G401 (cell line): ENCODE measurements at regions not wholly inside any gene's neighbourhood (a gene's known extent, or its start where the extent isn't known, plus 50 kb on each side); places are given as distances from the start of the nearest gene placed in this dataset.

ENCODE experiments used
- DNase-seq: peaks from one replicate; pipeline ENCODE4 v3.0.0-alpha.2; 2015; ENCODE audit warnings: low spot score
- in situ Hi-C: cut with HindIII; loops from 2 replicates; pipeline ENCODE4 v1.10.0; 2016; ENCODE audit warnings: low sequenced_read_pairs, mixed read lengths

DNA sequence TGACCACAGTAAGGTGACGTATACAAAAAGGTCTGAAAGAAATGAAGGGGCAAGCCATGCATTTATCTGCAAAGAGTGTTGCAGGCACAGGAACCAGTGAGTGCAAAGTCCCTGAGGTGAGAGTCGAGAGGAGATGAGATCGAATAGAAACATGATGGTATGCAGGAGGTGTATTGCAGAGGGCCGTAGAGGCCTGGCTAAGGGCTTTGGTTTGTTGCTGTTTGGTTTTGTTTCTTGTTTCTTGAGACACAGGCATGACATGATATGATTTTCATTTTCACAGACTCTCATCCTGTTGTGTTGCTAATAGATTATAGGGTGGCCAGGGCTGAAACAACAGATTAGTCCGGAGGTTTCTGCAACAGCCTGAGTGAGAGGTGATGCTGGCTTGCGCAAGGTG lies 80.4 kb downstream of the HSPH1 start:
- DNase-seq, result no peak
- in situ Hi-C loops, result no loop called here

DNA sequence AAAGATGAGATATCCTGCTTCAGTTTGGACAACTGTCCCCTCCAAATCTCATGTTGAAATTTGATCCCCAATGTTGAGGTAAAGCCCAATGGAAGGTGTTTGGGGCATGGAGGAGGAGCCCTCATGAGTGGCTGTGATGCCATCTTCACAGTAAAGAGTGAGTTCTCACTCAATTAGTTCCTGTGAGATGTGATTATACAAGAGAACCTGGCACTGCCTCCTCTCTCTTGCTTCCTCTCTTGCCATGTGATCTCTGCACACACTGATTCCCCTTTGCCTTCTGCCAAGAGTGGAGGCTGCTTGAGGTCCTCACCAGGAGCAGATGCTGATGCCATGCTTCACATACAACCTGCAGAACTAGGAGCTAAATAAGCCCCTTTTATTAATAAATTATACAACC lies 86.9 kb downstream of the HSPH1 start:
- no peak for DNase-seq
- in situ Hi-C loops, result no loop called here

DNA sequence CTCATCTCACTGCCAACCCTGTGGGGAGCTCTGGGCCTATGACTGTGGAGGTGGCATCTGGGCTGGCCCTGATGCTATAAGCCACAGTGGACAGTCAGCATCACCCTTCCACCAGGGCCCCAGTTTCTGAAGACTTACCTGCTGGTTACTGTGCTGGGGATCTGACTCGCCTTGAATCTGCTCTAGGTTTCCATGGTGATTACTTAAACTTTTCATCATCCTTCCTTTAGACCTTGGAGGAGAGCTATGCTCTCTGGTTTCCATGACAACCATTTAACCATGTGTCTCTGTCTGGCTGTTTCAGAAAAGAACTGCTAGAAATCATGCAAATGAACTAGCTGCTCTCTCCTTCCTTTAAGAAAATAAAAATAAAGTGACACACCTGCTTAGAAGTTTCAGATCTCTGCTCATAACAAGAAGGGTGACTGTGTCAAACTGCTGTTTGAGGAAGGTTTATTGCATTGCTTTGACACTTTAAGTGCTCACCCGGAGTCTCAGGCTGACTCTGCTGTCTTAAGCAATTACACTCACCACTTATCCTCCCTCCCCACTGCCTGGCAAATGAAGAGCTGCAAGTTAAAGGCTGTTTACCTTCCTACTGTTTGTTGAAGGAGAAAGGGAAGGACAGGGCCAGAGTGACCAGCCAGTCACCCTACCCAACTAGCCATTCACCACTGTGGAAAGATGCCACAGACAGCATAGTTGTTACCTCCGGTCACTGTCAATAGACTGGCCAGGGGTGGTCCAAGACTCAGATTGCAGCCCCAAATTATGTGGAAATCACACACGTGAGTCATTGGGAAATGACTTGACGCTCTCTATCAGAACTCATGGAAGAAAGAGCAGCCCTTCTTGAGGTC lies 87.6 kb downstream of the HSPH1 start:
- in situ Hi-C loops, result no loop called here
- no peak for DNase-seq

DNA sequence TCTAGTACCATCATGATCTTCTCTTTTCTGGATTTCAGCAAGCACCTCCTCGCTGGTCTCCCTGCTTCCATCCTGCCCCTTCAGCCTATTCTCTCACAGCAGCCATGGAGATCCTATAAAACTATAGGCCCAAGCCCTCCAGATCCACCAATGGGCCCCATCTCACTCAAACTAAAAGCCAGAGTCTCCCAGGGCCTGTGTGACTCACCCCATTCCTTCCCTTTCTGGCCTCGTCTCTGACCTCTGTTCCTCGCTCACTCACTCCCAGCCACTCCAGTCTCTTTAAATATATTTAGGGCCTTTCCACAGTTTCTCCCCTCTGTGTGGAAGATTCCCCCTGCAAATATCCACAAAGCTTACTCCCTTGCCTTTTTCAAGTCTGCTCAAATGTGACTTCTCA lies 89.7 kb downstream of the HSPH1 start:
- DNase-seq, result no peak
- in situ Hi-C loops, result no loop called here

GRCh38 chr13:31069808-31070534 lies 91.7 kb downstream of the HSPH1 start:
- in situ Hi-C loops, result no loop called here
- DNase-seq, result no peak

DNA sequence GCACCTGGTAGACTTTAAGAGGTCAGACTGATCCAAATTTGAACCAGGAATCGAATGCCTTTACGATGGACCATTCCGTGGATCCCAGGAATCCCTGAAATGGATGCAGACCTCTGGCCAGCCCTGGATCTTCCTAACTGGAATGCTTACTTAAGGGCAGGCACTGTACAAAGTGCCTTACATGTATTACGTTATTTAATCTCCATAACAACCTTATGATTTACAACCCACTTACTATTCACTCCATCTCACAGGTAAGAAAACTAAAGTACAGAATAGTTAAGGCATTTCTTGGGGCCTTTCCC lies 93.6 kb downstream of the HSPH1 start:
- in situ Hi-C loops, result no loop called here
- DNase-seq, result no peak

GRCh38 chr13:31067416-31068118 lies 94.1 kb downstream of the HSPH1 start:
- in situ Hi-C loops, result no loop called here
- DNase-seq, result no peak

- no peak for DNase-seq
- in situ Hi-C loops, result no loop called here
Measured at GRCh38 chr13:31064636-31065035, 97.1 kb downstream of the HSPH1 start.

DNA sequence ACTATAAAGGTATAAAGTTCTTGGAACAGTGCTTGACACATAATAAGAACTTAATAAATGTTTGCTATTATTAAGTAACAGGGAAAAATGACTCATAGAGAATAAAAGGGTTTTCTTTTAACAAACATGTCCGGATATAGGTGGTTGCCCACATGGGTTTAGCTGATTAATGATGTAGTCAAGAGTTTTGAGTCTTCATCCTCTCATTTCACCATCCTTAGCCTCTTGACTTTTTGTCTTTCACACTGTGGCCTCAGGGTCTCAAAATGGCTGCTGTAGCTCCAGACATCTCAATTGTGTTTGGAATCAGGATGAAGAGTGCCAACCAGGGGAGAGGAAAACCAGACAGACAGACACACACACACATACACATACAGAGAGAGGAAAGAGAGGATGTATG lies 97.9 kb downstream of the HSPH1 start:
- no peak for DNase-seq
- in situ Hi-C loops, result no loop called here

DNA sequence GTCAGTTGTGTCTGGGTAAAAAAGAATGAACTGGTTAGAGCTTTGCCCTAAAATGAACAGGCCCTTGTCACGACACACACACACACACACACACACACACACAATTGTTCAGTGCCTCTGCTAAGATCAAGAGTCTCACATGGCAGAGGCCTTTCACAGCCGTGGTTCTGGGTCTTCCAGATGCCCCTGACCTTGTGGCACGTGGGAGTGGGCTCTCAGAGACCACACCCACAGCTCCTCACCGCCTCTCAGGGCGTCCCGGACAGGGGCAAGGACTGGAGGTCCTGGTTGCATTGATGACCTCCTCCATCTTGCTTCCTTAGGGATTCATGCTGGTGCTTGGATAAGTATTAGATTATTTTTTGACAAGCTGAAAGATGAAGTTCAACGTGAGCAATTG lies 101.0 kb downstream of the HSPH1 start:
- in situ Hi-C loops, result no loop called here
- no peak for DNase-seq

DNA sequence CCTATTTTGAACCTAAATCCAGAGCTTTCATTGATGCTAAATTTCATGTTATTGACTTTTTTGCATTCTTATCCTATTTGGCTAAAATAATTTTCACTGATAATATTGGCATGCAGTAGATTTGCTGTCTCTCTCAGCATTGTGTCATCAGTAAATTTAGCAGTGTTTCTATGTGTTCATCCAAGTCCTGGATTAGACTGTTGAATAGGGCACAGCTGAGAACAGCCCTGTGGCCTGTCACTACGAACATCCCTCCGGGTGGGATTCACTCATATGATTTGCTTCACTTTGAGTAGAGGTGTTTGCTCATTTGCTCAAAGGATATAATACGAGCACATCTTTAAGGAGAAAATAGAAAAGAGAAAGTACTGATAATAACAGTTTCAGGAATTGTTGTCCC lies 101.5 kb downstream of the HSPH1 start:
- in situ Hi-C loops, result no loop called here
- DNase-seq, result no peak

- DNase-seq, result no peak
- in situ Hi-C loops, result no loop called here
Measured at GRCh38 chr13:31057403-31058033, 104.2 kb downstream of the HSPH1 start.

DNA sequence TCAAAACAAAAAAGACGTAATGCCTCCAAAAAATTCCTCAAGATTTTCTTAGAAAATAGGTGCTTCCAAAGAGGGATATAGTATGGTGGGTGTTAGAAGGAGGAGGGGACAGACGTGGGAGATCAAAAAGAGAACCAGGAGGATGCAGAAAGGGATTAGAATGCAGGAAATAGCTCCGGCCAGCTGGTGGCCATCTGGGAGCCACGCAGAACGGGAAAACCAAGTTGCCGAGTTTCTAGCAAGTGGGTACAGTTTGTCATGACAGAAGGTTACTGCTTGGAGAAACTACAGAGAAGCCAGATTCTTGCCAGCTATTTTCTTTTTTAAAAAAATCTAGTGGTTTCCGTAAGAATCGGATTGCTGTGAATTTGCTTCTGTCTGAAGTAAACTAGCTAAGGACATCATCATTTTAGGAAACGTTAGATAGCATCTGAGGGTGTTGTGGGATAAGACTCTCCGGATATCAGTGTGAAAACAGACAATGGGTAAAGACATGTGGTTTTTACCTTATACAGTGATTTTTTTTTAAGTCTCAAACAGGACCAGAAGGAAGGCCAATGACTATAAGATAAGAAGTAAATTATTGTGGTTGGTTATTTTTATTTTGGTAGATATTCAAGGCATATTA lies 104.9 kb downstream of the HSPH1 start:
- in situ Hi-C loops, result no loop called here
- DNase-seq, result no peak

DNA sequence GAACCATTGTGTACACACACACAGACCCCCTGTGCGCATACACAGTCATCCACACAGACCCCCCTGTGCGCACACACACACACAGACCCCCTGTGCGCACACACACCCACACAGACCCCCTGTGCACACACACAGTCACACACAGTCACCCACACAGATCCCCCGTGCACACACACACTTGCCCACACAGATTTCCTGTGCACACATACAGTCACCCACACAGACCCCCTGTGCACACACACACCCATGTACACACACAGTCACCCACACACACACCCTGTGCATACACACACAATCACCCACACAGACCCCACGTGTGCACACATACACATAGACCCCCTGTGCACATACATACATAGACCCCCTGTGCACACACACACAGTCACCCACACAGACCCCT lies 106.1 kb downstream of the HSPH1 start:
- in situ Hi-C loops, result no loop called here

DNA sequence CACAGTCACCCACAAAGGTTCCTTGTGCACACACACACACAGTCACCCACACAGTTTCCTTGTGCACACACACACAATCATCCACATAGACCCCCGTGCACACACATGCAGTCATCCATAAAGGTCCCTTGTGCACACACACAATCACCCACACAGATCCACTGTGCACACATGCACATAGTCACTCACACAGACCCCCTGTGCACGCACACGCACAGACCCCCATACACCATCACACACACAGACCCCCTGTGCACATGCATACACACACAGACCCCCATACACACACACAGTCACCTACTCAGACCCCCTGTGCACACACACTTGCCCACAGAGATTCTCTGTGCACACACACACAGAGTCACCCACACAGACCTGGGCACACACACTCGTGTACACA lies 107.1 kb downstream of the HSPH1 start:
- in situ Hi-C loops, result no loop called here
- DNase-seq, result no peak

More for the DNA sequence above, 106.1 kb downstream of the HSPH1 start:
- no peak for DNase-seq

- no peak for DNase-seq
- in situ Hi-C loops, result no loop called here
Measured at GRCh38 chr13:31053896-31054295, 107.8 kb downstream of the HSPH1 start.

DNA sequence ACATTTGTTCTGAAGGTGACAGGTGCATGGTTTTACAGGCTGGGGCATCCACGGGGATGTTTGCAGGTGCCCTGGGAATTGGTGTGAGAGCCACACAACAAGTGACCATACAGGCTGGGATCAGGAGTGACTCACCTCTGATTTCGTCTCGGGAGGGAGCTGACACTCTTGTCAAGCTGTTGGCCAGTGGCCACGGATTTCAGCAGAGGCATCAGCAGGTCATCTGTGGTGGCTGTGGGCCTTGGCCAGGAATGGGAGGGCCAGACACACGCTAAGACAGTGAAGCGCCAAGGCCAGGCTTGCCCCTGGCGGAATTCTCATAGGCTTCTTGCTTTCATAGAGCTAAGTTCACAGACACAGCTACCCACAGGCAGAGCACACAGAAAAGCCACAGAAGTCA lies 108.6 kb downstream of the HSPH1 start:
- in situ Hi-C loops, result no loop called here
- peak; percentile 65 for DNase-seq

- in situ Hi-C loops, result no loop called here
- no peak for DNase-seq
Measured at GRCh38 chr13:31052478-31052877, 109.2 kb downstream of the HSPH1 start.

- in situ Hi-C loops, result no loop called here
- no peak for DNase-seq
Measured at GRCh38 chr13:31051999-31052398, 109.7 kb downstream of the HSPH1 start.
